Eye (tissue), 1 donor: ENCODE measurements at regions not wholly inside any gene's neighbourhood (a gene's known extent, or its start where the extent isn't known, plus 50 kb on each side); places are given as distances from the start of the nearest gene placed in this dataset.
"Not testable (repeated sequence)": the region's sequence is repeated elsewhere in the genome, so short reads cannot be mapped to it uniquely, and the experiment has no call there.

Source experiments
- DNase-seq: peaks from one replicate; pipeline ENCODE4 v3.0.0-alpha.2; 2015

- DNase-seq = no peak
These were observed 200.4 kb downstream of the FOXD2 start for GRCh38 chr1:47638240-47638639.

- DNase-seq = no peak
These were observed 200.9 kb downstream of the FOXD2 start for GRCh38 chr1:47638713-47639112.

GRCh38 chr1:47643306-47644211 is 205.7 kb downstream of the FOXD2 start:
- DNase-seq = peak; percentile 84

- DNase-seq = peak; percentile 87
These were observed 206.3 kb downstream of the FOXD2 start for GRCh38 chr1:47644212-47644573.

GRCh38 chr1:47645151-47645550 is 207.3 kb downstream of the FOXD2 start:
- no peak for DNase-seq

GRCh38 chr1:47646676-47647075 is 208.8 kb downstream of the FOXD2 start:
- no peak for DNase-seq

- DNase-seq = no peak
These were observed 209.5 kb downstream of the FOXD2 start for GRCh38 chr1:47647327-47647845.

GRCh38 chr1:47650205-47650604 is 212.4 kb downstream of the FOXD2 start:
- peak; percentile 36 for DNase-seq

GRCh38 chr1:47650611-47651010 is 212.8 kb downstream of the FOXD2 start:
- DNase-seq = no peak

- no peak for DNase-seq
These were observed 213.7 kb downstream of the FOXD2 start for GRCh38 chr1:47651311-47652089.

GRCh38 chr1:47655521-47656300 is 217.9 kb downstream of the FOXD2 start:
- DNase-seq = no peak

GRCh38 chr1:47656719-47657685 is 219.2 kb downstream of the FOXD2 start:
- DNase-seq = peak; percentile 63

- DNase-seq = no peak
These were observed 220.5 kb downstream of the FOXD2 start for GRCh38 chr1:47658161-47658920.

GRCh38 chr1:47659146-47659545 is 221.3 kb downstream of the FOXD2 start:
- DNase-seq = peak; percentile 83

- peak; percentile 18 for DNase-seq
These were observed 222.8 kb downstream of the FOXD2 start for GRCh38 chr1:47660622-47661021.

- peak; percentile 36 for DNase-seq
These were observed 223.2 kb downstream of the FOXD2 start for GRCh38 chr1:47661040-47661439.

- DNase-seq = no peak
These were observed 224.2 kb downstream of the FOXD2 start for GRCh38 chr1:47662068-47662467.

GRCh38 chr1:47663286-47663685 is 225.4 kb downstream of the FOXD2 start:
- DNase-seq = no peak

GRCh38 chr1:47664356-47664755 is 226.5 kb downstream of the FOXD2 start:
- no peak for DNase-seq

GRCh38 chr1:47664896-47665295 is 227.1 kb downstream of the FOXD2 start:
- DNase-seq = not testable (repeated sequence)

- DNase-seq = no peak
These were observed 231.3 kb downstream of the FOXD2 start for GRCh38 chr1:47669081-47669585.
